Frontal cortex (tissue), 3 donors: ENCODE measurements at regions not wholly inside any gene's neighbourhood (a gene's known extent, or its start where the extent isn't known, plus 50 kb on each side); places are given as distances from the start of the nearest gene placed in this dataset.
A peak's percentile ranks its signal among the peaks of the same experiment; 100 is the strongest.

ENCODE experiments used
- DNase-seq, 2 donors: peaks; one replicate each; pipeline ENCODE4 v3.0.0; 2012; ENCODE audit warnings: low spot score in 2 of 2
- FAIRE-seq: peaks from 2 replicates; lab custom pipeline; 2012; peaks lifted over from hg19 to GRCh38; lab: Jason Lieb, UNC
- donor health status: control.
- donor health status: control.
- donor health status: control.

GRCh38 chr13:31894931-31895330, 136.6 kb upstream of the FRY start:
- DNase-seq: no peak
- no peak for FAIRE-seq

- no peak for DNase-seq
- FAIRE-seq: no peak
These were observed 135.9 kb upstream of the FRY start for GRCh38 chr13:31895691-31896090.

- FAIRE-seq (no peak), DNase-seq (peak in 1 of 2 donors; percentile 10)
These were observed 135.1 kb upstream of the FRY start for GRCh38 chr13:31896427-31896826.

- DNase-seq (no peak), FAIRE-seq (no peak)
These were observed 133.0 kb upstream of the FRY start for GRCh38 chr13:31898378-31899071.

- FAIRE-seq (no peak), DNase-seq (no peak)
These were observed 129.6 kb upstream of the FRY start for GRCh38 chr13:31901985-31902384.

- FAIRE-seq (no peak), DNase-seq (no peak)
These were observed 128.3 kb upstream of the FRY start for GRCh38 chr13:31903111-31903815.

- DNase-seq (no peak), FAIRE-seq (no peak)
These were observed 126.4 kb upstream of the FRY start for GRCh38 chr13:31904941-31905824.

- no peak for DNase-seq
- no peak for FAIRE-seq
These were observed 125.6 kb upstream of the FRY start for GRCh38 chr13:31905961-31906360.

- no peak for FAIRE-seq
- no peak for DNase-seq
These were observed 122.7 kb upstream of the FRY start for GRCh38 chr13:31908696-31909411.

GRCh38 chr13:31909864-31910551, 121.6 kb upstream of the FRY start:
- DNase-seq: peak in 1 of 2 donors; percentile 10
- peak; percentile 94 for FAIRE-seq

- no peak for DNase-seq
- no peak for FAIRE-seq
These were observed 120.9 kb upstream of the FRY start for GRCh38 chr13:31910633-31911032.

- no peak for FAIRE-seq
- no peak for DNase-seq
These were observed 118.8 kb upstream of the FRY start for GRCh38 chr13:31912647-31913401.

- DNase-seq: no peak
- no peak for FAIRE-seq
These were observed 118.1 kb upstream of the FRY start for GRCh38 chr13:31913459-31913858.

GRCh38 chr13:31914843-31915242, 116.7 kb upstream of the FRY start:
- DNase-seq (no peak), FAIRE-seq (no peak)

GRCh38 chr13:31918707-31919106, 112.9 kb upstream of the FRY start:
- DNase-seq (no peak), FAIRE-seq (no peak)

- DNase-seq (no peak), FAIRE-seq (no peak)
These were observed 112.3 kb upstream of the FRY start for GRCh38 chr13:31919241-31919640.

GRCh38 chr13:31919971-31920726, 111.4 kb upstream of the FRY start:
- DNase-seq (no peak), FAIRE-seq (no peak)

GRCh38 chr13:31920727-31921100, 110.9 kb upstream of the FRY start:
- no peak for FAIRE-seq
- DNase-seq: no peak
